NCI-H2227 treated with DMSO at 0.1 percent for 48 hours (cell line): ENCODE measurements at regions not wholly inside any gene's neighbourhood (a gene's known extent, or its start where the extent isn't known, plus 50 kb on each side); places are given as distances from the start of the nearest gene placed in this dataset.

Experiments used
- DNase-seq: peaks from one replicate; lab custom pipeline; 2025; lab: John Stamatoyannopoulos, UW

DNA sequence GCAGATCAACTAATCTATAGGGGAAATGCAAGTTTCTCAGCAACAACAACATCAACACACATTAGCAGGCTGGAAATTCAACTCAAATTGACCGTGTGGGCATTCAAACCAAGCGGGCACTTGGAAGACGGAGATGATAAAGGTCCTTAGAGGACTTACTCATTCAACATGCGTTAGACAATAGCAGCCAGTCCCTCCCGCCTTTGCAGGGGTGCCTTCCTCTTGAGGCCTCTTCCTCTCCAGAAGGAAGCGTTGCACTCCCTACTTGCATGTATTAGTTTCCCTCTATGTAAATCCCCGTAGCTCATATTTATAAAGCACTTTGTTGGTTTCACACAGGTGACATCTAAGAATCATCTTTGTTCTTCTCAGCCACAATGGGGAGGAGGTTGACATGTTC is 300.8 kb upstream of the STXBP5 start:
- DNase-seq, result no peak

DNA sequence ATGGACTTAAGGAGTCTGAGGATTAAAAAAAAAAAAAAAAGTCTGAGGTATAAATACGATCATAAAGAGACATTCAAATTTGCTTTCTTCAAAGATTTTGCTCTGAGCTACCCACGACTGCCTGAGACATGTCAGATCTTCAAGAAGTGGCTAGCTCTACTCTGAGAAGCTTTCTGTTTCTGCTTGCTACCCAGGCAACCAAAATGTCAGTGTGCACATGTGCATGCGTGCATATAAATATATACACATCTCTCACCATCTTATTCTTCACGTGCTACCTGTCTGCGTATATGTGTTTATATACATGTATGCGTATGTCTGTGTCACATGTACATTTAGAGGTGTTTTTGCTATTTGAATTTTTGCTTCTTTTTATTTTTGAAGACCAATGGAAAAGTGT is 299.6 kb upstream of the STXBP5 start:
- DNase-seq, result no peak

DNA sequence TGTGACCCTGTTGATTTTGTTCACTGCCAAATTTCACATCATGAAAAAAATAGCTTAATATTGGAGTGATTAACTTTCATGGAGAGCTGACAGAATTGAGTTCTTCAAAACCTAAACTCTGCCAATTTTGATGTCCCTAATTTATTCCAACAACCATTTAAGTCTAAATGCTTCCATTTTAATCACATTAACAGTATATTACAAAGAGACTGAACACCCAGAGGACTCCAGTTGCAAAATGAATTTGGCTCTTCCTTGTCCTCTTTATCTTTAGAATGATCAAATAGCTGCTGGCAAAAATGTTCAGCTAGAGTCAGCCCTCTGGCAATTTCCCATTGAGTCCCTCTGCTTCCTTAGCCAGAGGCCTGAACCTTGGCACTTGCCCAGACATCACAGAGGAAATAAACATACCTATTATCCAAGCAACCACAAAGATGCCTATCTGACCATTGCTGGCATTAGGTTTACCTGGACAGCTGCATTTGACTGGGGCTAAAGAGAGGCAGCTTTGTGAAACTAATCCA is 299.0 kb upstream of the STXBP5 start:
- DNase-seq, result no peak

DNA sequence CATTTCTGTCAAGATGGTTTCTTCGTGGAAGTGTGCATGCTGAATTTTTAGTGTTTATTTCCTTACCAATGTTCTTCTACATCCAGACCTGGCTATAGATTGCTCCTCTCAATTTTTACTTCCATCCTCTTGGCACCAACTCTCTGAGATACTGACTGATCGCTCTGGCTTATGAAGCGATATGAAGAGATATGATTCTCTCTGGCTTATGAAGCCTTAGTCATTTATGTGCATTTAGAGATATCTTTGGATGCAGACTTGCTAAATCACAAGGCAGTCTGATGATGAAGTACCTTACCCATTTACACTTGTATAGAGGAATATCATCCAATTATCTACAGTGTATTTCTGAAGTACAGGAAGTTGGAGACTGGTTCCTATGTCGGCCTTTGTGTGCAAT is 295.4 kb upstream of the STXBP5 start:
- no peak for DNase-seq

DNA sequence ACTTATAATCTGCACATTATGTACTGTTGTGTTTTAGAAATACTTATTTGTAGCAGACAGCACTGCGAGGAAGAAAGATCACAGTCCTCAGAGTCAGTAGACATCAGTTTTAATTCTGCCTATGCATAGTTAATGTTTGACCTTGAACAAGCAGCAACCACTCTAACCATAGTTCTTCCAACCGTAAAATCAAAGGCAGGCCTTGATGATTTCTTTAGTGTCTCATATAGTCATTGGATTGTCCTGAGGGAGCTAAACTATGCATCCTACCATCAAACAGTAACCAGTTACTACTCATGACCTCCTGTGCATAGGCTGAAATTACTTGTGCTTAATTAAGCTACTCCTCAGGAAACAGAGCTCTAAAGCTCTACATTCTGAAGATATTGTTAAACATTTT is 294.8 kb upstream of the STXBP5 start:
- DNase-seq, result no peak

DNA sequence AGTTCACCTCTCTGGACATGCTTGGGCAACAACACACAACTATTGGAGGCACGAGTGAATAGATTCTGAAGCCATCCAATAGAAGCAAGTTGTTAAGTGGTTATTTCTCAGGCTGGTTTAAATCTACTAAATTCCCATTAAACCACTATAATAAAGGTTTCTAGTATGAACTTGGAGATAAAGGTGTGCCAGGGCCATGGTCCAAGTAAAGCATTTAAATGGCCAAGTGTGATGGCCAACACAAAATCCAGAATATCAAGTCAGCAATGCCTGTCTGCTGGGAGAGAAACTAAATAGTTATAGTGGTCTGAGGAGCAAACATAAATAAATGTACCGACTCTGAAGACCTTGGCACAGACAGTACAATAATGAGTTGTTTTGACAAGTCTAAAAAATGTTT is 294.3 kb upstream of the STXBP5 start:
- DNase-seq, result no peak

DNA sequence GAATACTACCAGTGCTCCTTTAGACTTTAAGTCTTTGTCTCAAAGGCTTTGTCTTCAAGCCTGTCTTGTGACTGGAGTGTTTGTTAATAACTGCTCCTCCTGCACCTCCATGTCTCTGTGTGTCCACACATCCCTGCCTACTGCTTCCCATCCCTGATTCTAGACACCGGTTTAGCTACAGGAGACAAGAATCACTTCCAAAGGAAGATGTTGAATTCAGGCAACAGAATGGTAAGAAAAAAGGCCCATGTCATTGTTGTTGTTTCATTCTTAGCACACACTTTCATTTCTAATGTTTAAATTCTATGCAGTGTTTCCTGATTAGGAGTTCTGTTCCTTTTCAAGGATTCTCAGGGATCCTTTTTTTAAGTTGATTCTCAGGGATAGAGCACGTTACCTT is 293.6 kb upstream of the STXBP5 start:
- DNase-seq, result no peak

DNA sequence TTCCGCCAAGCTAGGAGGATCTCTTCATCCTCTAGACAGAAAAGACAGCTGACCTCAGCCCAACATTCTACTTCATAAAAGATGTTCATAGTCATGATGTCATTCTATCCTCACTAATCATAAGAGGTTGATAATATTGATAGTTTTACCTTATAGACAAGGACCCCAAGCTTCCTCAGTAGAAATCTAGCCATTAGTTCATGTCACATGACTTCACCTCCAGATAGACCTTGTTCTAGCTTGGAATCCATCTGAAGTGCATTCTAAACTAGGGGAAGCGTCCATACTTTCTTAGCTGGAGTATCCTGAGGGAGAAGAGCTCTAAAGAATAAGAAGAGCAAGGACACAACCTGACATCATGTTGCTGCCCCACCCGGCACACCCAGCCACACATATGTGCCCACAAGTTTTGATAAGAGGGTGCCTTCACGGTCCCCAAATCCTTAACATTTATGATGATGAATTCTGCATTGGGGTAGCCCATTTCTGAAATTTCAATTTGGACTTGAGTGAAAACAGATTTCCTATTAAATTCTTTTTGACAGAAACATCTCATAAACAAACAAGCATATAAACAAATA is 292.5 kb upstream of the STXBP5 start:
- DNase-seq, result no peak

DNA sequence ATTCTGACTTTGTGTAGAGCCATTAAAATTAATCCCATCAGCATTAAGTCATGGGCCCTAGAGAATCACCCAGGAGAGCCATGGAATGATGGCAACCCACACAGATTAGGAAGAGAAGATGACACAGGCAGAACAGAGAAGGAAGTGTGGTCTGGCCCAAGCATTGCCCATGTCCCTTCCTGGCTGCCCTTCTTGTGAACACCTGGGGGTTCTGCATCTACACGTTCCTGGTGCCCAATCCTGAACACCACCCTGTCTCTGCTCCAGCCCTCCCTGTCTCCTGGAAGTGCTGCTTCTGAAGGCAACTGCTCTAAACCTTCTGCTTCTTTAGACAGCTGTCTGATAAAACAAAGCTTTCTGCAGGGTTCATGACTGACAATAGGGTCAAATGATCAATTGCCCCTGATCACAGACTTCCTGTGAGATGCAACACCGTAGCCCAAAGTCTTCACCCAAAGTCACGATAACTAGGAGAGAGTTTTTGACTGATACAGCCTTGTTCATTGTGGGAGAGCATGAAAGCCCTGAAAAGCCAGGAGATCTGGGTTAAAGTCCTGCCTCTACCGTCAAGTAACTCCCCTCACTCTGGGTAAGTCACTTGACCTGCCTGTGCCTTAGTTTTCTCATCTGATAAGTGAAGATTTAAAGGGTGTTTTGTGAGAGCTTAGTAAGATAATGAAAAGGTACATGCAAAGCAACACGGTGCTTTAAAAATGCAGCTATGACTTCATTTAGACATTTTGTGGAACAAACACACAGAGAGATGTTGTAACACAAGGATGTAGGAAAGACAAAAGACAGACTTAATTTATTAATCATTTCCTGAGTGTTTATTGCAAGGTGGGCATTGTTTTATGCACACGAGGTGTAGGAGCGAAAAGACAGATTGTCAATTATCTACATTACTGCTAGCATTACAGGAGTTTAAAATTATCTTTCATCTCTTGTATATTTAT is 291.2 kb upstream of the STXBP5 start:
- no peak for DNase-seq

DNA sequence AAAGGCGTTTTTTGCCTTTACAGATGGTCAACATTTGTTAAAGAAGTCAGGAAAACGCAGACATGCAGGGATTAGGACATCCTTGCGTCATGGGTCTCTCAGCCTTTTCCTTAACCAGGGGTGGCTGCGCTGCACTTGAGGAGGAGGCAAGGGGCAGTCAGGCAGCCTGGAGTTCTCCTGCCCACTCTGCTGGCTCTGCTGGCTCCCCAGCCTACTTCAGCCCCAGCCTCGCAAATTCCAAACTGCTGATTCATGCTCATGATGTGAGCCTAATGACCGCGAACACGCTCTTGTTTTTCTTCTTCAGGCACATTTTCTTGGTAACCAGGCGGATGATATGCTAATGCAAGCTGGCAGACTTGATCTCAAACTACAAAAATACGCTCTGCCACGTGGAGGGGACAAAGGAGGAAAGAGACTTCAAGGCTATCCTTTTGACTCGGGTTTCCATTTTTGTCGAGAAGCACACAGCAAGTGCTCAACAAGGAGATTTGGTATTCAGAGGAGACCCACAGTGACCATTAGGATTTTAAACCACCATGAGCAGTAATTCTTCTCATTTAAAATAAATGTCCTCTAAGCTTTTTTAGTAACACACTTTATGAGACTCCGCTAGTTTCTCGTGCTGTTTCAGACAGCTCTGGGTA is 290.3 kb upstream of the STXBP5 start:
- peak; percentile 57 for DNase-seq

DNA sequence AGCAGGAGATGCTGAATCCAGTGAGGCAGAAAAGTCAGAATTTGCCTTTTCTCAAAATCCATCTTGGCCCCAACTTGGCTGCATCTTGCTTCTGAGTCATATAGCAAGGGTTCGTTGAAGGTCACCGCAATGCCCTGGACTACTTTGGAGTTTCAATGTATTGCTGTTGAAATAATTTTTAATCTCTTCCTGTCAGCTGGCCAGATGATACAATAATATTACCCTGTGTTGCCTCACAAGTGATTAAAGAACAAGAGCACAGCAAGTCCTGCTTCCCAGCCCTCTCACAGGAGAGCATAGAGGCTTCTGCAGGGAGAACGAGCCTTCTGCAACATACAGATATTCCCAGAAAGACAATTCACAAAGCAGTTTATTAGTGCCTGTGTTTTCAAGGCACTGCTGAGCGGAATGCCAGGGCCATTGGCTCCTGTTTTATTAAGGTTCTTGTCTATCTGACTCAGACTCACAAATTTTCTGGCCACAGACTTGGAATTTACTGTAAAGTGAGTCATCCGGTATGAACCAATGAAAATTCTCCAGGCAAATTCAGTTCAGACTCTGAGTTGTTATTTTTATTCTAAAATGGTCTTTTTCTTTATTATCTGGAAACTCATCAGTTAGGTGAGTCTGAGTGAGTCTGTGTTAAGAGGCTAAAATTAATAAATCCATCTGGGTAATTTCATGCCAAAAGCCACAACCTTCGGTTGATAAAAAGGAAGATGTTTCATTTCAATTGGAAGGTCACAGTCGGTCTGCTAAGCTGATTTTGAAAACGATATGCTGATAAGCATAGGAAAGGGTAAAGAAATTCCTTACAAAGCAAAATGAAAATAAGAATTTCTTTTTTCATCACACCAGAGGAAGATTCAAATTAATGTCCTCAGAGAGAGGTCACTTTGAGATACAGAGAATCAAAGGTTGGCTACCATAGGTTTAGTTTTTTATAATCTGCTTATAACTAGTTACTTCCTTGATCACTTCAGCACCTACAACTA is 289.4 kb upstream of the STXBP5 start:
- peak; percentile 25 for DNase-seq

DNA sequence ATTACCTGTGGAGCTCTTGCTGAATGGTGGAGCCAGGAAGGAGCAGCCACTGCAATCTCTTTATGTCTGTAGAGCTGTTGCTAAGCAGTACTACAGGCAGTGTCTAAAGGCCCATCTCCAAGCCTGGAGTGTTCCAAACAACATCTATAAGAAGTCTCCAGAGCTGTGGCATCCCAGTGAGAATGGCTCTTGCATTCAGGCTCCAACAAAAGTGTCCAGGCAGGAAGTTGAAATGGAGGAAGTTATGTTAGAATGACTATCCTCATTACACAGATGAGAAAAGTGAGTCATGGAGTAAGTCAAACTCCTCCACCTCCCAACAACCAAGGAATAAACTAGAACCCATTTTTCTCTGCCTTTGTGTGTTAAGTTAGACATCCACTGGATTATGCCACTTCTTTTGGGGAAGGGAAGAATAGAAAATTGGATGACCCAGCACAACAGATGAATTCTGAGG is 288.5 kb upstream of the STXBP5 start:
- no peak for DNase-seq

DNA sequence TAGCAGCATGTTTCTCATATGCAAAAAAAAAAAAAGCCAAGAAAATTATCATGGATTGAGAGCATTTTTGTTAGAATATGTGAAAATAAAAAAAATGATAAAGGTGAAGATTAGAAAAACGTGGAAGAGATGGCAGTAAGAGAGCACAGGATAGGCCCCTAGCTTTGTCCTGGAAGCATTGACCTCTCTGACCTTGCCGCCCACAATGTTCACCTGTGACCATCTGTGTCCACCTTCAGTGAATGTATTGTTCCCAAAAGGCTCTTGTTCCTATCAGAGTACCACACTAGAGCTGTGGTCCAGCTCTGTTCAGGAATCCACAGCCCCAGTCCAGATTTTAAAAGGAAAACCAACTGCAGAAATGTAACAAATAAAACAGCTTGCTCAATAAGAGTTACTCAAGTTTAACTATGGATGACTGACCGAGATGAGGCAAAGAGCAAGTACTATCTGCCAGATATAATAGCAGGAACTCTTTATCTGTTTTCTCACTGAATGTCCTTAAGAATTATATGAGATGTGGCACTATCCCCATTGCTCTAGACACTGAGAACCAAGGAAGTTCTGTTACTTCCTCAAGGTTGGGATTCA is 287.7 kb upstream of the STXBP5 start:
- no peak for DNase-seq

DNA sequence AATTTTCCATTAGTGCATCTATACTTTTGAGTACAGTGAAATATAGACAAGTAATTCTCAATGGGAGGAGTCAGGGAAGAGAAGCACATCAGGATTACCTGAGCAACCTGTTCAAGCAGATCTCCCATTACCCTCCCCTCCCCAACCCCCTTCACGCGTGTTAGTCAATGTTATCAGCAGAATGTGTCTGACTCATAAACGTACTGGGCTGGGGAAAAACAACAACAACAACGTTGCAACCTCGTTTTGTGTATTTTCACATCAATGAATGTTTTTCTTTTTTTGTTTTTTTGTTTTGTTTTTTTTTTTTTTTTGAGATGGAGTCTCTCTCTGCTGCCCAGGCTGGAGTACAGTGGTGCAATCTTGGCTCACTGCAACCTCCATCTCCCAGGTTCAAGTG is 287.0 kb upstream of the STXBP5 start:
- no peak for DNase-seq

DNA sequence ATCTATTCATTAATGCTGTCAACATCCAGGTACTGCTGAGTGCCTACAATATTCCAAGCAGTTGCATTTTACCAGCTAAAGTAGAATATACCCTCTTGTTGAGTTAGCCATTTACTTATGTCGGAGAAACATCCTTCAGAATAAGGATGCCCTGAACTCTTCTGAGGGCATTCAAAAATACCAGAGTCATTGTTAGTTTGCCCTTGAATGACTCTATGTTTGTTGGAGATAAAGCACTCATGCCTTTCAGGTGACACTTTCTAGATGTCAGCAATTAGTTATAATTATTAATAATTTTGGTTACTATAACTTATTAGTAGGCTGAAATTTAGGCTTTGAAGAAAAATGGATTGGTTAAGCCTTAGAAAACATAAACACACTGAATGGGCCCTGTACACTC is 286.2 kb upstream of the STXBP5 start:
- DNase-seq, result no peak

DNA sequence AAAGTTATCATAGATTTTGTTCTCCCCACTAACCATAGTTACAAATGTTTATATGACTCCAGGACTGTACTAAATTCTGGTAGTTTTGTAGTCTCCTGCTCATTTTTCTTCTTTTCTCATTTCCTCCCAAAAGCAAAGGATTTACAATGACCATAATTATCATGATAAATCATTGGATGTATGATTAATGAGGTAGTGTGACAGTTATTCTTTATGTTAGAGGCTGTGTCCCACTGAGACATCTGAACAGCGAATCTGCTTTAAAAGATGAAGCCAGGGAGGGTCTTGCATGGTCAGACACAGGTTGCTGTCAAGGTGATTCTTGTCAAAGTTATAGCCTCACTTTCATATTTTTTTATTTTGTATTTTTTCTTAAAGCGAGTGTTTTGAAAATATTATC is 285.2 kb upstream of the STXBP5 start:
- DNase-seq, result no peak

DNA sequence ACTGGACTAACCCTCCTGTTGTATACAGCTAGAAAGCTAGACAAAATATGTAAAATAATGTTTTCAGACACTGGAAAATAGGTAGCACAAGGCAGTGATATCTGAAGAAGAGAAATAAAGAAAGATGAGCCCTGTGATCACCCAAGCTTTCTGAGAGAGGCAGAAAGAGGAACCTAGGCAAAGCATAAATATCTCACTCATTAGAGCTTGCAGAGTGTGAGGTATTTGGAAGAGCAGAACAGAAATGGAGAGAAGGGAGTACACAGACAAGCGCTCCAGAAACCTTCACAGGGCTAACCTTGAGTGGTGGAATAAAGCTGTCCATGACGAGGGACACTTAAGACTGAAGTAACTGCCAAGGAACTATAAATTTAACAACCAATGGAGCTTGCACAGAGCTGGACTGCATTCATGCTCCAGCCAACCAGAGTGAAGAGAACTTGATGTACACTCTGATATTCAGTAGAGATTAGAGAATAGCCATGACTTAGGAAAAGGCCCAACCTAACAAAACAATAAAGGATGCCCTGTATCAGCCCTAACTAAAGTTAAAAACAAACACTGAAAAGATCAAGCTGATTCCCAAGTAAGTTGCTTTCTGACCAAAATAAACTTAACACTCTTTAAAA is 280.9 kb upstream of the STXBP5 start:
- DNase-seq, result no peak

DNA sequence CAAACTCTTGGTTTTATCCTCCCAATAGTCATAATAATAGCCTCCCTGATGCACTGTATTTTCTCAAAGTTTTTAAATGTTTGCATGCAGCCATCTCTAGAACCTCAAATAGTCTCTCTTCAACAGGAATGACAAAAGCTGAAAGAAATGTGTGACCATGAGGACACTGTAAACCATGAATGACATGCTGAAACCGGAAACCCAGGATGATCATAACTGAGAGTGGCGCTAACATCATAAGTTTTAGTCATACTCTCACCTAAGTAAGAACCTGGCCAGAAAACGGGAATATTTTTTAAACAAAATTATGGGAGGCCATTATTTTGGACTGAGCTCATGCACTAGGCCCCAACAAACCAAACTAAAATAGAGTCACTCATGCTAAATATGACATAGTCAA is 278.4 kb upstream of the STXBP5 start:
- DNase-seq, result no peak

DNA sequence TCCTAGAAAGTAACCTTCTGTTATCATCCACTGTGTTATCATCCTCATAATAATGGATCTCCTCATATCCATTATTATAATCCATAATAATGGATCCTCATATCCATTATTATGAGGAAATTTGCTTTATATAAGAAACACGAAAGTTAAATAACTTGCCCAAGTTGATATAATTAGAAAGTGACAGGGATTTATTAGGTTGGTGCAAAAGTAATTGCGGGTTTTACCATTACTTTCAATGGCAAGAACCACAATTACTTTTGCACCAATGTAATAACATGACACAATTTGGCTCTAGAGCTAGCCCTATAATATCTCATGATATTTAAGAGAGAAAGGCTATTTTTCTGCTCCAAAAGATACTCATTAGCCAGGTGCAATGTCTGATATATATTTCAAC is 275.7 kb upstream of the STXBP5 start:
- no peak for DNase-seq

DNA sequence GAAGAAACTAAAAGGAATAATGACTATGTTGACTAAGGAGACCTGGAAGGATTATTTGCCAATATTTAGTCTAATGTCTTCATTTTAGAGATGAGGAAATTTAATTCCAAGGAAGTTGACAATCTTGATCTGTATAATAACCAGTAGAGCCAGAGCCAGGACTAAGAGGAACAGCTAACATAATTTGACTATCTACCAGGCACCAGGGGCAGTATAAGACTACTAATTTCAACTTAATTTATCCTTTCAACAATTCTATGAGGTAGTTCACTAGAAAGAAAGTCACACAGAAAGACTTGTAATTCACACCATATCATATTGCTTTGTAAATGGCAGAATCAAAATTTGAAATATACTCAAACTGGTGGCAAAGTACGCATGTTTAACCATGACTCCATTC is 273.0 kb upstream of the STXBP5 start:
- DNase-seq, result no peak

DNA sequence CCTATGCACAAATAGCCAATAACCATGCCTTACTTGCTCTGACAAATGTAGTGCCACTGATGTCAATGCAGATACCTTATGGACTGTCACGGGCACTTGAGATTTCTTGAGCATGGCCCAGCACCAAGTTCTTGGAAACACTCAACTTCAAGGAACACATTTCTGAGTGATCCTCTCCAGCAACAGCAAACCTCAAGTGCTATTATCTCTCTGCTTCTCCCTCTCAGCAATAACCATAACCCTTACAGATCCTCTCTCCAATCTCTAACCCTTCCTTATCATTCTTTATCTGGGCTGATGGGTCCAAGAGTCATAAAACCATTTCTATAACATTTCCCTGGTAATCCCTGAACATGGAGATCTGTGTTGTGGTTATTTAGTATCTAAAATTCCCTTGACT is 266.9 kb upstream of the STXBP5 start:
- no peak for DNase-seq
